HEK293 (cell line): ENCODE measurements at regions not wholly inside any gene's neighbourhood (a gene's known extent, or its start where the extent isn't known, plus 50 kb on each side); places are given as distances from the start of the nearest gene placed in this dataset.

ENCODE experiments used
- CTCF ChIA-PET: fragments of 350-600 bp; formaldehyde crosslinking; extraction: SDS; loops from one replicate; lab custom pipeline; 2021; ENCODE audit warnings: antibody characterized with exemption; lab: Yijun Ruan, JAX
- POLR2A ChIA-PET: fragments of 300-600 bp; formaldehyde crosslinking; extraction: SDS; loops from one replicate; lab custom pipeline; 2020; ENCODE audit warnings: antibody characterized with exemption, inconsistent platforms; lab: Yijun Ruan, JAX
- H3K27ac ChIP-seq: fragments of 200-500 bp; sonication (Bioruptor generic); 2 replicates; pipeline ENCODE4 v1.5.1; 2014; ENCODE audit warnings: low read depth, low read length, control low read depth, inconsistent platforms; ENCODE audit errors: extremely low read depth
- H3K36me3 ChIP-seq, 2 experiments: fragments of 200-500 bp in 1 of 2; sonication (Bioruptor generic) in 1 of 2; 1 replicate in 1 of 2; 2 replicates in 1 of 2; pipeline ENCODE4 v1.5.1; 2014 to 2017; ENCODE audit warnings: inconsistent platforms in 2 of 2, low read length in 2 of 2; ENCODE audit not compliant: control insufficient read depth in 2 of 2, insufficient read depth in 1 of 2
- H3K4me1 ChIP-seq: fragments of 200-500 bp; sonication (Bioruptor generic); 2 replicates; pipeline ENCODE4 v1.5.1; 2014; ENCODE audit warnings: mild to moderate bottlenecking, low read length, inconsistent platforms; ENCODE audit not compliant: control insufficient read depth, insufficient read depth
- H3K4me3 ChIP-seq: 2 replicates; pipeline ENCODE4 v1.5.1; 2011; ENCODE audit warnings: low read depth, mild to moderate bottlenecking, control low read depth, low read length, moderate library complexity
- H3K9me3 ChIP-seq: fragments of 200-500 bp; sonication (Bioruptor generic); 2 replicates; pipeline ENCODE4 v1.5.1; 2014; ENCODE audit warnings: low read depth, low read length, inconsistent platforms; ENCODE audit not compliant: control insufficient read depth, insufficient read depth
- HIC1 ChIP-seq: fragments of 450-650 bp; formaldehyde crosslinking; IDR thresholded peaks from 2 replicates; pipeline ENCODE4 v1.5.1; 2016; ENCODE audit warnings: missing biosample characterization, missing genetic modification characterization
- KLF8 ChIP-seq: fragments of 450-650 bp; formaldehyde crosslinking; IDR thresholded peaks from 2 replicates; pipeline ENCODE4 v1.5.1; 2016; ENCODE audit warnings: missing biosample characterization, missing genetic modification characterization
- SP7 ChIP-seq: fragments of 450-650 bp; formaldehyde crosslinking; IDR thresholded peaks from 2 replicates; pipeline ENCODE4 v1.5.1; 2016; ENCODE audit warnings: missing biosample characterization, missing genetic modification characterization
- ZBTB21 ChIP-seq: fragments of 450-650 bp; formaldehyde crosslinking; IDR thresholded peaks from 2 replicates; pipeline ENCODE4 v1.5.1; 2017; ENCODE audit warnings: missing biosample characterization, missing genetic modification characterization
- ZBTB6 ChIP-seq: fragments of 450-650 bp; formaldehyde crosslinking; IDR thresholded peaks from 2 replicates; pipeline ENCODE4 v1.5.1; 2017; ENCODE audit warnings: missing biosample characterization, missing genetic modification characterization
- ZNF138 ChIP-seq: fragments of 450-650 bp; formaldehyde crosslinking; IDR thresholded peaks from 2 replicates; pipeline ENCODE4 v1.5.1; 2016; ENCODE audit warnings: missing biosample characterization, missing genetic modification characterization, borderline replicate concordance
- ZNF155 ChIP-seq: fragments of 450-650 bp; formaldehyde crosslinking; IDR thresholded peaks from 2 replicates; pipeline ENCODE4 v1.5.1; 2016; ENCODE audit warnings: missing biosample characterization, missing genetic modification characterization
- ZNF248 ChIP-seq: fragments of 450-650 bp; formaldehyde crosslinking; IDR thresholded peaks from 2 replicates; pipeline ENCODE4 v1.5.1; 2017; ENCODE audit warnings: missing biosample characterization, missing genetic modification characterization
- ZNF266 ChIP-seq: fragments of 450-650 bp; formaldehyde crosslinking; IDR thresholded peaks from 2 replicates; pipeline ENCODE4 v1.5.1; 2016; ENCODE audit warnings: missing biosample characterization, missing genetic modification characterization, low read depth
- ZNF341 ChIP-seq: fragments of 450-650 bp; formaldehyde crosslinking; IDR thresholded peaks from 2 replicates; pipeline ENCODE4; 2016; ENCODE audit warnings: low read depth, missing biosample characterization, missing genetic modification characterization
- ZNF354C ChIP-seq: fragments of 450-650 bp; formaldehyde crosslinking; IDR thresholded peaks from 2 replicates; pipeline ENCODE4 v1.5.1; 2016; ENCODE audit warnings: missing biosample characterization, missing genetic modification characterization, low read depth, borderline replicate concordance
- ZNF48 ChIP-seq: fragments of 450-650 bp; formaldehyde crosslinking; IDR thresholded peaks from 2 replicates; pipeline ENCODE4 v1.5.1; 2016; ENCODE audit warnings: missing biosample characterization, missing genetic modification characterization
- ZNF501 ChIP-seq: fragments of 450-650 bp; formaldehyde crosslinking; IDR thresholded peaks from 2 replicates; pipeline ENCODE4 v1.5.1; 2016; ENCODE audit warnings: missing biosample characterization, missing genetic modification characterization
- ZNF660 ChIP-seq: fragments of 450-650 bp; IDR thresholded peaks from 2 replicates; pipeline ENCODE4 v1.5.1; 2018; ENCODE audit warnings: missing biosample characterization, mild to moderate bottlenecking, missing genetic modification characterization
- ZNF701 ChIP-seq: fragments of 450-650 bp; formaldehyde crosslinking; IDR thresholded peaks from 2 replicates; pipeline ENCODE4 v1.5.1; 2016; ENCODE audit warnings: missing biosample characterization, missing genetic modification characterization
- ZNF777 ChIP-seq: fragments of 450-650 bp; formaldehyde crosslinking; IDR thresholded peaks from 2 replicates; pipeline ENCODE4 v1.5.1; 2017; ENCODE audit warnings: missing biosample characterization, missing genetic modification characterization, borderline replicate concordance
- ZSCAN30 ChIP-seq: fragments of 450-650 bp; IDR thresholded peaks from 2 replicates; pipeline ENCODE4 v1.5.1; 2018; ENCODE audit warnings: missing biosample characterization, mild to moderate bottlenecking, missing genetic modification characterization, moderate library complexity
- TF ChIP-seq, protein P1 (sequence below): fragments of 450-650 bp; formaldehyde crosslinking; IDR thresholded peaks from 2 replicates; pipeline ENCODE4 v1.5.1; 2016; ENCODE audit warnings: missing biosample characterization, missing genetic modification characterization
- TF ChIP-seq, protein P2 (sequence below): fragments of 450-650 bp; formaldehyde crosslinking; IDR thresholded peaks from 2 replicates; pipeline ENCODE4 v1.5.1; 2016; ENCODE audit warnings: missing biosample characterization, missing genetic modification characterization
- TF ChIP-seq, protein P3 (sequence below): fragments of 450-650 bp; IDR thresholded peaks from 2 replicates; pipeline ENCODE4 v1.5.1; 2018; ENCODE audit warnings: missing biosample characterization, mild to moderate bottlenecking, missing genetic modification characterization

GRCh38 chr1:232425421-232425820 lies 204.5 kb downstream of the SIPA1L2 start:
- CTCF ChIA-PET: interaction anchor here (0.6 kb wide), 2 partner anchors 28 to 370 kb away, joined by 3 read pairs; no protein-coding TSS in a partner anchor
- H3K9me3 ChIP-seq: no peaks in the 10 kb centered on the region
- H3K36me3 ChIP-seq: peaks cover 13 to 24% of the 10 kb centered on the region in 2 experiments
- POLR2A ChIA-PET: no interaction called here
- H3K27ac ChIP-seq: no peak overlapping the region
- no peak overlapping the region for H3K4me3 ChIP-seq
- TF ChIP-seq, protein P1, sequence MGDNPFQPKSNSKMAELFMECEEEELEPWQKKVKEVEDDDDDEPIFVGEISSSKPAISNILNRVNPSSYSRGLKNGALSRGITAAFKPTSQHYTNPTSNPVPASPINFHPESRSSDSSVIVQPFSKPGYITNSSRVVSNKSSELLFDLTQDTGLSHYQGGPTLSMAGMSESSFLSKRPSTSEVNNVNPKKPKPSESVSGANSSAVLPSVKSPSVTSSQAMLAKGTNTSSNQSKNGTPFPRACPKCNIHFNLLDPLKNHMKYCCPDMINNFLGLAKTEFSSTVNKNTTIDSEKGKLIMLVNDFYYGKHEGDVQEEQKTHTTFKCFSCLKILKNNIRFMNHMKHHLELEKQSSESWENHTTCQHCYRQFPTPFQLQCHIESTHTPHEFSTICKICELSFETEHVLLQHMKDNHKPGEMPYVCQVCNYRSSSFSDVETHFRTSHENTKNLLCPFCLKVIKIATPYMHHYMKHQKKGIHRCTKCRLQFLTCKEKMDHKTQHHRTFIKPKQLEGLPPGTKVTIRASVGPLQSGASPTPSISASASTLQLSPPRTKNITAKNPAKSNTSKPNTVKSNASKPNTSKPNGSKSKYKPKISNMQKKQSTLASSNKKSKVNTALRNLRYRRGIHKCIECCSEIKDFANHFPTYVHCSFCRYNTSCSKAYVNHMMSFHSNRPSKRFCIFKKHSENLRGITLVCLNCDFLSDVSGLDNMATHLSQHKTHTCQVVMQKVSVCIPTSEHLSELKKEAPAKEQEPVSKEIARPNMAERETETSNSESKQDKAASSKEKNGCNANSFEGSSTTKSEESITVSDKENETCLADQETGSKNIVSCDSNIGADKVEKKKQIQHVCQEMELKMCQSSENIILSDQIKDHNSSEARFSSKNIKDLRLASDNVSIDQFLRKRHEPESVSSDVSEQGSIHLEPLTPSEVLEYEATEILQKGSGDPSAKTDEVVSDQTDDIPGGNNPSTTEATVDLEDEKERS (tag by site-specific recombination): no peak
- TF ChIP-seq SP7 (tag by site-specific recombination): no peak
- TF ChIP-seq ZNF138 (tag by site-specific recombination): no peak
- TF ChIP-seq ZNF660 (tag by site-specific recombination): no peak
- no peak for TF ChIP-seq ZNF777 (tag by site-specific recombination)
- no peak for TF ChIP-seq ZNF155
- no peak for TF ChIP-seq KLF8 (tag by site-specific recombination)
- TF ChIP-seq ZNF501: no peak
- TF ChIP-seq ZBTB6: no peak
- TF ChIP-seq, protein P2, sequence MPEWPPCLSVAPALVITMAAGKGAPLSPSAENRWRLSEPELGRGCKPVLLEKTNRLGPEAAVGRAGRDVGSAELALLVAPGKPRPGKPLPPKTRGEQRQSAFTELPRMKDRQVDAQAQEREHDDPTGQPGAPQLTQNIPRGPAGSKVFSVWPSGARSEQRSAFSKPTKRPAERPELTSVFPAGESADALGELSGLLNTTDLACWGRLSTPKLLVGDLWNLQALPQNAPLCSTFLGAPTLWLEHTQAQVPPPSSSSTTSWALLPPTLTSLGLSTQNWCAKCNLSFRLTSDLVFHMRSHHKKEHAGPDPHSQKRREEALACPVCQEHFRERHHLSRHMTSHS (tag by site-specific recombination): no peak
- TF ChIP-seq ZNF248: no peak
- TF ChIP-seq ZNF341 (tag by site-specific recombination): no peak
- TF ChIP-seq ZNF701 (tag by site-specific recombination): no peak
- TF ChIP-seq ZSCAN30 (tag by site-specific recombination): no peak
- TF ChIP-seq ZNF354C (tag by site-specific recombination): no peak
- TF ChIP-seq ZBTB21: no peak
- no peak for TF ChIP-seq ZNF48 (tag by site-specific recombination)
- TF ChIP-seq HIC1 (tag by site-specific recombination): no peak
- TF ChIP-seq, protein P3, sequence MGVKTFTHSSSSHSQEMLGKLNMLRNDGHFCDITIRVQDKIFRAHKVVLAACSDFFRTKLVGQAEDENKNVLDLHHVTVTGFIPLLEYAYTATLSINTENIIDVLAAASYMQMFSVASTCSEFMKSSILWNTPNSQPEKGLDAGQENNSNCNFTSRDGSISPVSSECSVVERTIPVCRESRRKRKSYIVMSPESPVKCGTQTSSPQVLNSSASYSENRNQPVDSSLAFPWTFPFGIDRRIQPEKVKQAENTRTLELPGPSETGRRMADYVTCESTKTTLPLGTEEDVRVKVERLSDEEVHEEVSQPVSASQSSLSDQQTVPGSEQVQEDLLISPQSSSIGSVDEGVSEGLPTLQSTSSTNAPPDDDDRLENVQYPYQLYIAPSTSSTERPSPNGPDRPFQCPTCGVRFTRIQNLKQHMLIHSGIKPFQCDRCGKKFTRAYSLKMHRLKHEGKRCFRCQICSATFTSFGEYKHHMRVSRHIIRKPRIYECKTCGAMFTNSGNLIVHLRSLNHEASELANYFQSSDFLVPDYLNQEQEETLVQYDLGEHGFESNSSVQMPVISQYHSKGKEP: no peak
- no peak for TF ChIP-seq ZNF266 (tag by site-specific recombination)
- H3K4me1 ChIP-seq: peaks cover 7% of the 10 kb centered on the region; the same call in 1 of the 2 replicates
